H1 (cell line): ENCODE measurements at regions not wholly inside any gene's neighbourhood (a gene's known extent, or its start where the extent isn't known, plus 50 kb on each side); places are given as distances from the start of the nearest gene placed in this dataset.
A peak's percentile ranks its signal among the peaks of the same experiment; 100 is the strongest.

ENCODE experiments used
- CTCF ChIA-PET: fragments of 300-600 bp; sonication (Branson Sonifier 250); formaldehyde crosslinking; loops from one replicate; lab custom pipeline; 2021; ENCODE audit not compliant: partially characterized antibody; lab: Charles Lee
- POLR2A ChIA-PET: fragments of 300-600 bp; sonication (Branson Sonifier 250); formaldehyde crosslinking; loops from one replicate; lab custom pipeline; 2021; ENCODE audit warnings: inconsistent platforms; ENCODE audit not compliant: partially characterized antibody; lab: Charles Lee
- DNase-seq, 2 experiments: peaks; one replicate each; pipeline versions ENCODE4 v3.0.0 to v3.0.0-alpha.2; 2010 to 2022; ENCODE audit warnings: low spot score in 2 of 2, low read depth in 1 of 2, mixed read lengths in 1 of 2
- FAIRE-seq: peaks from 2 replicates; lab custom pipeline; 2011; peaks lifted over from hg19 to GRCh38; lab: Jason Lieb, UNC
- H2AFZ ChIP-seq: 2 replicates; pipeline ENCODE4 v1.8.1; 2012; ENCODE audit warnings: low read length, inconsistent platforms
- H2AK5ac ChIP-seq: 2 replicates; pipeline ENCODE4 v1.6.1; 2013; ENCODE audit warnings: low read depth, low read length
- H2BK120ac ChIP-seq: replicated peaks from 2 replicates; pipeline ENCODE3; 2013; ENCODE audit warnings: low read depth, low read length, inconsistent platforms
- H2BK12ac ChIP-seq: 2 replicates; pipeline ENCODE4 v1.6.1; 2013; ENCODE audit warnings: low read depth, low read length
- H2BK15ac ChIP-seq: 2 replicates; pipeline ENCODE4 v1.6.1; 2013; ENCODE audit warnings: low read length
- H2BK20ac ChIP-seq: 2 replicates; pipeline ENCODE4 v1.6.1; 2013; ENCODE audit warnings: low read length
- H2BK5ac ChIP-seq: 2 replicates; pipeline ENCODE4 v1.6.1; 2013; ENCODE audit warnings: low read depth, low read length
- H3K14ac ChIP-seq: 2 replicates; pipeline ENCODE4 v1.6.1; 2013; ENCODE audit warnings: inconsistent platforms; ENCODE audit not compliant: insufficient read length
- H3K18ac ChIP-seq: 2 replicates; pipeline ENCODE4 v1.6.1; 2013; ENCODE audit warnings: low read length; ENCODE audit errors: extremely low read depth
- H3K23ac ChIP-seq: 2 replicates; pipeline ENCODE4 v1.6.1; 2013; ENCODE audit warnings: inconsistent platforms; ENCODE audit not compliant: insufficient read length
- H3K23me2 ChIP-seq: 2 replicates; pipeline ENCODE4 v1.6.1; 2013; ENCODE audit warnings: low read depth, low read length
- H3K27ac ChIP-seq: 2 replicates; pipeline ENCODE4 v1.6.1; 2011; ENCODE audit warnings: low read depth, low read length, inconsistent platforms
- H3K27me3 ChIP-seq, 4 experiments: replicated peaks in 1 of 4; 1 replicate in 1 of 4; 2 replicates in 3 of 4; pipeline versions ENCODE4 v1.6.1 to v1.8.1; 2011 to 2013; ENCODE audit warnings: low read length in 3 of 4, mild to moderate bottlenecking in 3 of 4, inconsistent platforms in 2 of 4, mixed read lengths in 2 of 4, moderate library complexity in 1 of 4; ENCODE audit not compliant: control insufficient read depth in 3 of 4, insufficient read depth in 3 of 4; ENCODE audit errors: extremely low read depth in 1 of 4
- H3K36me3 ChIP-seq, 4 experiments: 2 replicates each; pipeline versions ENCODE4 v1.6.1 to v1.8.1; 2011 to 2013; ENCODE audit warnings: mild to moderate bottlenecking in 4 of 4, low read length in 3 of 4, moderate library complexity in 2 of 4, control low read depth in 1 of 4, inconsistent platforms in 1 of 4; ENCODE audit not compliant: insufficient read depth in 4 of 4, control insufficient read depth in 2 of 4
- H3K4ac ChIP-seq: replicated peaks from 2 replicates; pipeline ENCODE3; 2013; ENCODE audit warnings: low read length, low read depth, mixed read lengths, inconsistent platforms; ENCODE audit not compliant: insufficient read length
- H3K4me1 ChIP-seq, 4 experiments: replicated peaks in 1 of 4; 1 replicate in 1 of 4; 2 replicates in 3 of 4; pipeline versions ENCODE4 v1.6.1 to v1.8.1; 2011 to 2013; ENCODE audit warnings: low read length in 3 of 4, inconsistent platforms in 2 of 4, mixed read lengths in 1 of 4; ENCODE audit not compliant: insufficient read depth in 4 of 4, control insufficient read depth in 3 of 4
- H3K4me2 ChIP-seq, 2 experiments: 2 replicates each; pipeline versions ENCODE4 v1.6.1 to v1.8.1; 2011 to 2013; ENCODE audit warnings: low read depth in 2 of 2, low read length in 2 of 2, control low read depth in 1 of 2, inconsistent platforms in 1 of 2, mild to moderate bottlenecking in 1 of 2; ENCODE audit not compliant: insufficient read depth in 1 of 2
- H3K4me3 ChIP-seq, 4 experiments: fragments of 200-600, 300-600 bp in 1 of 4; sonication (generic), shearing (Covaris generic), sonication (Bioruptor Twin) in 1 of 4; 2 replicates each; pipeline versions ENCODE4 v1.5.1 to v1.8.1; 2011 to 2016; ENCODE audit warnings: low read length in 4 of 4, low read depth in 3 of 4, control low read depth in 2 of 4, inconsistent platforms in 2 of 4, mild to moderate bottlenecking in 2 of 4, mixed read lengths in 1 of 4, moderate library complexity in 1 of 4; ENCODE audit not compliant: insufficient read depth in 2 of 4; ENCODE audit errors: extremely low read depth in 1 of 4
- H3K56ac ChIP-seq: replicated peaks from 2 replicates; pipeline ENCODE3; 2013; ENCODE audit warnings: low read depth, mild to moderate bottlenecking, mixed read lengths, low read length, inconsistent platforms; ENCODE audit not compliant: insufficient read length
- H3K79me1 ChIP-seq: 2 replicates; pipeline ENCODE4 v1.6.1; 2013; ENCODE audit warnings: low read depth, low read length, control low read depth
- H3K79me2 ChIP-seq, 2 experiments: 2 replicates each; pipeline versions ENCODE4 v1.6.1 to v1.8.1; 2012 to 2013; ENCODE audit warnings: low read length in 2 of 2, mild to moderate bottlenecking in 2 of 2, inconsistent platforms in 1 of 2; ENCODE audit not compliant: insufficient read depth in 2 of 2, control insufficient read depth in 1 of 2
- H3K9ac ChIP-seq, 4 experiments: replicated peaks in 1 of 4; 1 replicate in 1 of 4; 2 replicates in 3 of 4; pipeline versions ENCODE4 v1.6.1 to v1.8.1; 2011 to 2013; ENCODE audit warnings: low read depth in 3 of 4, low read length in 3 of 4, control low read depth in 2 of 4, mild to moderate bottlenecking in 2 of 4, moderate library complexity in 2 of 4, inconsistent platforms in 1 of 4; ENCODE audit errors: extremely low read depth in 1 of 4
- H3K9me3 ChIP-seq, 2 experiments: 2 replicates each; pipeline versions ENCODE4 v1.6.1 to v1.8.1; 2012 to 2013; ENCODE audit warnings: mild to moderate bottlenecking in 2 of 2, moderate library complexity in 2 of 2, control low read depth in 1 of 2, inconsistent platforms in 1 of 2, low read depth in 1 of 2, low read length in 1 of 2, mixed read lengths in 1 of 2; ENCODE audit not compliant: insufficient read depth in 2 of 2
- H4K20me1 ChIP-seq, 2 experiments: replicated peaks in 1 of 2; 2 replicates each; pipeline versions ENCODE3 to v1.8.1; 2011 to 2013; ENCODE audit warnings: inconsistent platforms in 2 of 2, low read length in 2 of 2, mild to moderate bottlenecking in 1 of 2; ENCODE audit not compliant: insufficient read depth in 2 of 2, control insufficient read depth in 1 of 2
- H4K5ac ChIP-seq: 2 replicates; pipeline ENCODE4 v1.6.1; 2013; ENCODE audit warnings: low read length, low read depth, mixed read lengths, inconsistent platforms; ENCODE audit not compliant: insufficient read length
- H4K8ac ChIP-seq: 2 replicates; pipeline ENCODE4 v1.8.0; 2013; ENCODE audit warnings: mild to moderate bottlenecking, moderate library complexity, low read length, inconsistent platforms; ENCODE audit not compliant: insufficient read depth; ENCODE audit errors: extremely low read depth
- H4K91ac ChIP-seq: replicated peaks from 2 replicates; pipeline ENCODE3; 2013; ENCODE audit warnings: low read length, mixed read lengths, inconsistent platforms; ENCODE audit not compliant: insufficient read length
- CHD1 ChIP-seq: IDR thresholded peaks from 2 replicates; pipeline ENCODE4 v1.6.1; 2012; ENCODE audit warnings: low read depth, low read length, improper control_type of control experiment
- FOSL1 ChIP-seq: IDR thresholded peaks from 2 replicates; pipeline ENCODE4 v1.6.1; 2011; ENCODE audit warnings: mild to moderate bottlenecking, low read depth, low read length, moderate library complexity; ENCODE audit not compliant: insufficient read depth
- GTF2F1 ChIP-seq: IDR thresholded peaks from 2 replicates; pipeline ENCODE4 v1.6.1; 2012; ENCODE audit warnings: low read depth, low read length, improper control_type of control experiment, borderline replicate concordance
- KDM5A ChIP-seq: fragments of 200-600 bp; IDR thresholded peaks from 2 replicates; pipeline ENCODE4 v1.7.1; 2012; ENCODE audit warnings: mild to moderate bottlenecking, low read length, inconsistent platforms, mixed read lengths
- NANOG ChIP-seq: IDR thresholded peaks from 2 replicates; pipeline ENCODE4 v1.6.1; 2011; ENCODE audit warnings: low read length, low read depth, mild to moderate bottlenecking, inconsistent platforms; ENCODE audit not compliant: insufficient read depth, poor library complexity, severe bottlenecking
- POLR2A ChIP-seq, 2 experiments: IDR thresholded peaks; 1 replicate in 1 of 2; 2 replicates in 1 of 2; pipeline ENCODE4 v1.6.1; 2011; ENCODE audit warnings: low read depth in 2 of 2, low read length in 2 of 2, mild to moderate bottlenecking in 2 of 2; ENCODE audit errors: control extremely low read depth in 1 of 2
- POU5F1 ChIP-seq: IDR thresholded peaks from 2 replicates; pipeline ENCODE4 v1.6.1; 2011; ENCODE audit warnings: low read depth, mild to moderate bottlenecking, low read length, moderate library complexity
- RAD21 ChIP-seq, 2 experiments: IDR thresholded peaks in 1 of 2; conservative IDR thresholded peaks in 1 of 2; 2 replicates each; pipeline ENCODE4 v1.6.1; 2011; ENCODE audit warnings: low read depth in 2 of 2, low read length in 2 of 2, improper control_type of control experiment in 1 of 2, inconsistent platforms in 1 of 2, mild to moderate bottlenecking in 1 of 2, moderate library complexity in 1 of 2
- SAP30 ChIP-seq: fragments of 300-600 bp; sonication (generic); IDR thresholded peaks from 2 replicates; pipeline ENCODE4 v1.7.1; 2012; ENCODE audit warnings: low read length, moderate library complexity, mild to moderate bottlenecking, inconsistent platforms; ENCODE audit not compliant: insufficient read depth, insufficient replicate concordance
- SIX5 ChIP-seq: IDR thresholded peaks from 2 replicates; pipeline ENCODE4 v1.6.1; 2011; ENCODE audit warnings: mild to moderate bottlenecking, low read depth, low read length
- SUZ12 ChIP-seq: fragments of 200-600 bp; sonication (generic); IDR thresholded peaks from 2 replicates; pipeline ENCODE4 v1.6.1; 2012; ENCODE audit warnings: mild to moderate bottlenecking, inconsistent platforms, low read length, moderate library complexity, mixed read lengths
- WGBS, 2 experiments: shearing (Covaris generic) in 1 of 2; methylation state at CpG; one replicate each; pipeline versions ENCODE4 v1.1.6 to v1.1.7; 2013 to 2015; ENCODE audit warnings: low lambda C conversion rate in 2 of 2, mixed read lengths in 2 of 2, inconsistent platforms in 1 of 2, low coverage in 1 of 2, missing lambda C conversion rate in 1 of 2; ENCODE audit not compliant: insufficient replicate concordance in 2 of 2, insufficient coverage in 1 of 2, insufficient read length in 1 of 2; ENCODE audit errors: extremely low coverage in 1 of 2, missing lambda C conversion rate in 1 of 2; 5-methylcytosine and 5-hydroxymethylcytosine counted together

DNA sequence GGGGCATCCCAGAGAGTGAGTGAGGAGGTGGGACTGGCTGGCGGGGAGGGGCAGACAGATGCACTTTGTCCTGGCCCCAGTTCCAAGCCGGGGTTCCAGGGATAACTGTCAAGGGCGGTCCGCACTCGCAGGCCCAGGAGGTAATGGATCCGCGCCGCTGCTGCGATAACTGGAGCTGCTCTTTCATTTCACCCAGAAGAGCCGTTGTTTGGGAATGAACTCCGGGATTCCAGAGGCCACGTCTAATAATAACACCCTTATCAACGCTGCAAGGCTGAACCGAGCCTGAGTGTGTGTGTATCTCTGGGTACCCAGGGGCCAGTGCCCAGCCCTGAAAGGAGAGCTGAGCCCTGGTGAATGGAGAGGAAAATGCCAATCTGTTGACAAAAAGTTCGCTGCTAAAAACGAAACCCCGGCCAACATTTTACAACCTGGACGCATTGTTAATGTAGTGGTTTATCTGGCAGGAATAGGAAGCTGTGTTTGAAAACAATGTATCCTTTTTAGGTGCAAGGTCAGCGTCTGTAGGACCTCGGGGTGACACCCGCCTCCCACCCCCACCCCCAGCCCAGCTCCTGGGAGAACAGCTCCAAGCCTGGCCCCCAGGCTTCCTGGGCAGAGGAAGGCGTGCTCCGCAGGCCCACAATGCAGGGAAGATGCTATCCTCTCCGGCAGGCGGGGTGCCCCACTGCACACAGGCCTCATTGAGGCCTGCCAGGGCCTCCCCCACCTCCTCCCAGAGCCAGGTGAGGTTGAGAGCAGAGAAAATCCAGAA is 119.7 kb downstream of the PROX1 start:
- H3K23me2 ChIP-seq: no peaks in the 10 kb centered on the region; the same call in 1 of the 2 replicates
- H3K4me1 ChIP-seq: peaks cover 3 to 7% (median 5%) of the 10 kb centered on the region in 4 experiments; a peak in 6 of 7 replicates
- no peak overlapping the region for H3K18ac ChIP-seq
- H3K79me2 ChIP-seq: no peaks in the 10 kb centered on the region
- H2AK5ac ChIP-seq: no peak overlapping the region
- no peak overlapping the region for H3K9ac ChIP-seq
- H3K27ac ChIP-seq: no peak overlapping the region
- H4K91ac ChIP-seq: no peak overlapping the region
- H2BK120ac ChIP-seq: no peak overlapping the region
- no peaks in the 10 kb centered on the region for H3K27me3 ChIP-seq
- DNase-seq (no peak), FAIRE-seq (no peak)
- H2BK15ac ChIP-seq: no peak overlapping the region
- no peaks in the 10 kb centered on the region for H3K9me3 ChIP-seq
- peak overlapping the region; percentile 78 for H2AFZ ChIP-seq
- H4K5ac ChIP-seq: no peak overlapping the region
- 85% methylated on average over 25 of the region's 25 CpGs; no CpG with 5 or more reads in 1 of the 2 experiments for whole genome bisulfite sequencing, 2 experiments
- no peak overlapping the region for H3K4me2 ChIP-seq
- no peak overlapping the region for H2BK20ac ChIP-seq
- H4K20me1 ChIP-seq: no peaks in the 10 kb centered on the region
- ChIA-PET CTCF (interaction anchor here (0.9 to 1.2 kb wide), 3 partner anchors 16 to 225 kb away, joined by 3 to 4 read pairs (median 3); no protein-coding TSS in a partner anchor), POLR2A (no interaction called here)
- H2BK12ac ChIP-seq: no peak overlapping the region
- no peak overlapping the region for H3K14ac ChIP-seq
- no peaks in the 10 kb centered on the region for H3K36me3 ChIP-seq
- H3K4ac ChIP-seq: no peak overlapping the region
- H3K56ac ChIP-seq: no peak overlapping the region
- H4K8ac ChIP-seq: no peak overlapping the region; the same call in 1 of the 2 replicates
- H3K4me3 ChIP-seq: no peak overlapping the region
- no peak overlapping the region for H2BK5ac ChIP-seq
- no peaks in the 10 kb centered on the region for H3K79me1 ChIP-seq
- no peak overlapping the region for H3K23ac ChIP-seq
- no peak for TF ChIP-seq GTF2F1
- no peak for TF ChIP-seq SUZ12
- no peak for TF ChIP-seq NANOG
- TF ChIP-seq KDM5A: no peak
- no peak for TF ChIP-seq SAP30
- TF ChIP-seq CHD1: no peak
- TF ChIP-seq POU5F1: no peak
- no peak for TF ChIP-seq SIX5
- TF ChIP-seq FOSL1: no peak
- TF ChIP-seq POLR2A (IDR thresholded peaks at IDR 0.05; ENCODE audit: control extremely low read depth in 1 of 2, low read depth in 2 of 2, low read length in 2 of 2): no peak
- TF ChIP-seq RAD21 (IDR thresholded peaks at IDR 0.05 in 1 of 2, conservative IDR thresholded peaks at IDR 0.05 in 1 of 2; ENCODE audit: low read depth in 2 of 2, low read length in 2 of 2): no peak
